NCI-H1417 (cell line): ENCODE measurements at regions not wholly inside any gene's neighbourhood (a gene's known extent, or its start where the extent isn't known, plus 50 kb on each side); places are given as distances from the start of the nearest gene placed in this dataset.
"Not testable (repeated sequence)": the region's sequence is repeated elsewhere in the genome, so short reads cannot be mapped to it uniquely, and the experiment has no call there.

Source experiments
- DNase-seq, 3 experiments: peaks; one replicate each; lab custom pipeline; 2025; lab: John Stamatoyannopoulos, UW

DNA sequence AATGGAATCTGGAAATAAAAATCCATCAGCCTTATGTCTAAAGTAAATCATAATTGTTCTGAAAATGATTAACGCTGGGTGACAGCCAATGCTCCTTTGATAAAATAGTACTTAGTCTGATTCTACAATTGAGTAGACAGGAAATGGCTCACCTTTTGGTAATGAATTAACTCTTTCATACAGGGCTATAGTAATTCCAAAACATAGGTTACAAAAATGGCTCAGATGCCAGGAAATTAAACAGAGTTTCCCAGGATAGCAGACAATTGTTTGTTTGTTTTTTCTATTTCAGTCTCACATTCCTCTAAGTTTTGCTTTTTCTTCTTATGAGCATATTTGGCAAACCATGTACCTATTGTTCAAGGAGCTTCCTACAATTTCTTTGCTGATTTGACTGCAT lies 257.2 kb upstream of the EPHA7 start:
- peak in 1 of 3 experiments; percentile 8 for DNase-seq

DNA sequence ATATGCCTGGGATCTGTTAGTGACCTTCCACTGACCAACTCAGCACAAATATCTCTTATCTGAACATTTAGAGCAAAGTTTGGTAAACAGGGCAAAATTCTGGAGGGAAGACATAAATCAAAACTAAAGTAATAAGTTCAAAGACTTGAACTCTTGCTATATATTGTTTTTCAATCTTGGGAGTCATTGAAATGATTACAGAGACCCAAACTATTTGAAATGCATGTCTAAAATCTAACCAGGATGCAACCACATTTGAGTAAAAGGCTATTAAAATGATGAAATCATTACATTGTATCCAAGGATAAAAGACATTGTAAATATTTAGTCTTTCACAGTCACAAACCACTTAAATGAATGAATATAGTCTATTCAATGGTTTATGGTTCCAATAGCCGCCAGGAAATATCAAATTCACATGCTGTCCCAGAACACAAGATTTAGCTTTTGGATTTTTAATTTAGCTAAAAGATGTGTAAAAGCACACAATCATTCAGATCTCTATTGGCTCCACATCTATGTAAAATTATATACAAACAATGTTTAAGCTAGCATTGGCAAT lies 256.6 kb upstream of the EPHA7 start:
- DNase-seq = no peak

GRCh38 chr6:93663111-93663510 lies 243.8 kb upstream of the EPHA7 start:
- DNase-seq = no peak

- no peak for DNase-seq
These were observed 235.2 kb upstream of the EPHA7 start for GRCh38 chr6:93654548-93654947.

GRCh38 chr6:93644611-93645010 lies 225.3 kb upstream of the EPHA7 start:
- peak in 2 of 3 experiments; percentile 14 to 66 for DNase-seq

- no peak for DNase-seq
These were observed 219.8 kb upstream of the EPHA7 start for GRCh38 chr6:93639126-93639525.

GRCh38 chr6:93636987-93637664 lies 217.8 kb upstream of the EPHA7 start:
- DNase-seq = not testable (repeated sequence)

GRCh38 chr6:93624408-93624807 lies 205.0 kb upstream of the EPHA7 start:
- peak; percentile 34 to 88 (median 42) for DNase-seq

- no peak for DNase-seq
These were observed 202.1 kb upstream of the EPHA7 start for GRCh38 chr6:93621442-93621841.

DNA sequence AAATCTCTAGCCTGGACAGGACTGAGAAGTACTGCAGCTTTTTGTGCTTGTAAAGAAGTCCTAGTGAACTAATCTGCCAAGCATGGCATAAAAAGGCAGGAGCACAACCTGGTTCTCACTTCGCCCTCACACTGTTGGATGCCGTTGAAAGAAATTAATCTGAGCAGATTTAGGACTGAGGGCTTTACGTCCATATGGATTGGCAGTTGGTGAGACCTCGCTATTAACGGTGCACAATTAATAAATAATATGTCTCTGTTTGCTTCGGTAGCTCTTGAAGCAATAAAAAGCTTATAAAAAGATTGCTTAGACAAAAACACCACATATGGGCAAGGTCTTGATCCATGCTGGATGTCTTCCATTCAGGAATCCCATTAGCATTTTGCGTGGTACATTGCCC lies 185.6 kb upstream of the EPHA7 start:
- DNase-seq = peak in 1 of 3 experiments; percentile 15

DNA sequence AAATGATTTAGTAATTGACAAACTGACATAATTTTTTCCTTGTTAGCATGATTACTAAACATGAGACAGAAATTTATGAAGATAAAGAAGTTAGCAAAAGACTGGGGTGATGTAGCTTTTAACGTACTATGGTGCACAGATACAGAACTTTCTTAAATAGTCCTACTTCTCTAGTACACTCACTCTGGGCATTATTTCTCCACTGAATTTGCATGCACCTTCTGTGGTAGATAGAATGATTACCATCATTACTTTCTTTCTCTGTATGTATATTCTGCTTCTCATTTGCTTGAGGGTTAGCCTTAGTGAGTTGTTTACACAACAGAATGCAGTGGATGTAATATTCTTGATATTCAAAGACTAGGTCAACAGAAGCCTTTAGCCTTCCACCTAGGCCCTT lies 173.1 kb upstream of the EPHA7 start:
- no peak for DNase-seq

- DNase-seq = no peak
These were observed 166.9 kb upstream of the EPHA7 start for GRCh38 chr6:93586306-93586705.

- DNase-seq = no peak
These were observed 164.9 kb upstream of the EPHA7 start for GRCh38 chr6:93584300-93584699.

DNA sequence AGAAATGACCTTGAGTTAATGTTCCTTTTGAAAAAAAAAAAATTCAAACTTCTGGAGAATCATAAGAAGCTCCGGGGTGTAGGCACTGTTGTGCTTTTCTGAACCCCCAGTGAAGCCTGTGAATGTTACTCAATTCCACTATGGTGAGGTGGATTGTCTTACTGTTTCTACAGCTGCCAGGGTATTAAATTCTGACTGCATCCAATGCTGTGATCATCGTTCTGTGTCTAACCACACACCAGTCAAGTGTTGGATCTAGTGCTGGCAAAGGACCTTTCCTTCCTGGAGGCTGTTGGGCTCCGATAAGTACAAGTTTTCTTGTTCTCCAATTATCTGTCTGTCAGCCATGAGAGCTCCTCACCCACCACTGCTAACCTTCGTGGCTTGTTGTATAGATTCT lies 162.0 kb upstream of the EPHA7 start:
- peak in 1 of 3 experiments; percentile 10 for DNase-seq

DNA sequence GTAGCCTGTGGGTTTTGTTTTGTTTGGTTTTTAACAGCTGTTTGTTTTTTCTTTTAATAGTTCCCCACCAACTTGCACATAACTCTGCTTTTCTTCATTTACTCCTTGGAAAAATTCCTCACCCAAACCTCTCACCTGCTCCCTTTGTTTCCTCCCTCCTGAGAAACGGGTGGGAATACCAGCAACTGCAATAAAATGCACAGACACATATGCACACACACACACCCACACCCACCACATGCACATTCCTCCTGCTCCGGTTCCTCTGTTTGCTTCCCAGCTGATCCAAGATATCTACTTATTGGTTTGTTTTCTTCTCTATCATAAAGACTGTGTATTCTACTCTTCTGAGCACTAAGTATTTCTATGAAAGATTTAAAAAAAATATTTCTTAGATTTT lies 161.1 kb upstream of the EPHA7 start:
- DNase-seq = no peak

DNA sequence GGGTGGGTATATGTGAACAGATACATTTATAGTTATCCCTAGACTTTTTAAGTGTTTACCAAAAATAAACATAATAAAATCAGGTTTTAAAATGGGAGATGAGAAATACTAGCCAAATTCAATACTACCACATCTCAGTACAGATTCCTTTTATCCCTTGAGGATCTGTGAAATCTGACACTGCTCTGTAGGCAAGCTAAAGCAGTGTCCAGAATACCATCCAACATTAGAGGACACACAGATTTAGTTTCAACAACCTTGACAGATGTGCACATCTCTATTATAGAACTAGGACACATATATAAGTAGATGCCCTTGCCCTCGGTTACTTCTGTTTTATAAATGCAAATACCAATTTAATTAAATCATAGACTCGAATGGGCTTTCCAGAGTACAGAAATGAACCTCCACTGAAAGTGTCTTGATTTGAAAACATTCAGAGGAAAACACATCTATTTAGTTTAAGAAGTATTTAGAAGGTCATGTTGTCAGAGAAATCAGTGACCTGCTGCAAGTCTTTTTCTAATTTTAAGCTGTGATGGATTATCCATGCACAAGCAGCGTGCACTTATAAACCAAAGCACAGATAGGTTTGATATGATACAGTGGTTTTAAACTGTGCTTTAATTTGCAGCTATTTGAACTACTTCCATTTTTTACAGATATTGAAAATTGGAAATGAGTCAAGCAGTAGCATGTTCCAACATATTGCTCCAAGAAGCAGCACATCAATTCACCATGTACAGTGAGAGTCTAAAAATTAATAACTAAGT lies 156.3 kb upstream of the EPHA7 start:
- DNase-seq = peak in 1 of 3 experiments; percentile 32

- DNase-seq = no peak
These were observed 154.9 kb upstream of the EPHA7 start for GRCh38 chr6:93574299-93574698.

- no peak for DNase-seq
These were observed 152.0 kb upstream of the EPHA7 start for GRCh38 chr6:93571346-93571745.

GRCh38 chr6:93568169-93568568 lies 148.8 kb upstream of the EPHA7 start:
- DNase-seq = no peak

GRCh38 chr6:93567164-93567563 lies 147.8 kb upstream of the EPHA7 start:
- DNase-seq = peak in 1 of 3 experiments; percentile 10

DNA sequence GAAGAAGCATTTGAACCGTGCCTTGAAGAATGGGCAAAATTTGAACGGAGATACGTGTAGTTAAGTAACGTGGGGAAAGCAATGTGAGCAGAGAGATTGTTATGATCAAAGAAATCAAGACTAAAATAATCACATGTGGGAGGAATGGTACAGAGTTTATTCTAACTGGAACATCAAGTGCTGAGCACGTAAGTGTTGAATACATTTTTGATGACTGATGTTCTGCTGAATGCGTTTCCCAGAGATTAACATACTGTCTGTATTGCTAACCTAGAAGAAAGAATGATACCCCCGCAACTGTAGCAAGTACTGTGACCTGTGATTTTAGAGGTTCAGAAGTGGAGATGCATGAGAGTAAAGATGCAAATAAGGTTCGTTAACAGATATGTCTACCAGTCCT lies 146.9 kb upstream of the EPHA7 start:
- DNase-seq = no peak

DNA sequence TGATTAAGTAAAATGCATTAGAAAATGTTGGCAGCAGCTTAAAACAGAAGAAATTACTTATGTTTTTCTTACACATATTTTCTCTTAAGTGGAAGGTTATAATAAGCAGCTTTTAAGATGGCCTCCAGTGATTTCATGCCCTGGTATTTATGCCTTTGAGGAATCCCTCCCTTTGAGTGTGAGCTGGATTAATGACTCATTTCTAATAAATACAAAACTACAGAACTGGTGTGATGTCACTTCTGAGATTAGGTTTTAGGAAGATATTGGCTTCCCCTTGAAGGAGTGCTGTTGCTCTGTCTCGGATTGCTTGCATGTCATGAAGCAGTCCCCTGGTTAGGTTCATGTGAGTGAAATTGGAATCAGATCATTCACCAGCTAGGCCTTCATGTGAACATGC lies 143.2 kb upstream of the EPHA7 start:
- DNase-seq = no peak

DNA sequence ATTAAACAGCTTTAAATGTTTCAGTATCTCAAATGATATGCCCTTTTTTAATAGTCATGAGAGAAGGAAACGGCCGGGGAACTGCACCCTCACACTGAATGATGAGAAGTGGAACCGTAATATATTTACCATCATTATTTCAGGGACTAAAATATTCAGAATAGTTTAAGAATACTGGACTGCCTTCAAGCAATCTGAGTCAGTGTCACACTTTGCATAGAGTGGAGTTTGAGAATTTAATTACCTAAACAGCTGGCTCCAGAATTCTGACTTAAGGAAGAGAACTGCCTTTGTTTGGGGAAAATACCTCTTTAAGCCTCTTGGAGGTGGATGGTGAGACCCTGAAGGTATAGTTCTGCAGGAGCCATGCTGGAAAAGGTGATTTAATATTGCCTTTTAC lies 135.9 kb upstream of the EPHA7 start:
- DNase-seq = no peak
